ENCODE measurements at regions not wholly inside any gene's neighbourhood (a gene's known extent, or its start where the extent isn't known, plus 50 kb on each side); places are given as distances from the start of the nearest gene placed in this dataset.
"Not testable (repeated sequence)": the region's sequence is repeated elsewhere in the genome, so short reads cannot be mapped to it uniquely, and the experiment has no call there.

- Mint-ChIP-seq H3K9me3 (peaks cover 0 to 7% (median 2%) of the 10 kb centered on the region in 8 donors), H3K4me1 (no peaks in the 10 kb centered on the region), H3K27ac (no peak overlapping the region), H3K4me3 (no peak overlapping the region), H3K27me3 (no peaks in the 10 kb centered on the region), H3K36me3 (no peaks in the 10 kb centered on the region)
- Histone ChIP-seq H3K4me3 (ENCODE audit: low read length in 2 of 2) (no peak overlapping the region), H3K36me3 (ENCODE audit: insufficient read depth, low read length) (no peaks in the 10 kb centered on the region), H3K4me1 (ENCODE audit: insufficient read depth, low read length) (no peaks in the 10 kb centered on the region), H3K27ac (ENCODE audit: low read depth, low read length) (no peak overlapping the region), H3K27me3 (ENCODE audit: insufficient read depth, low read length) (no peaks in the 10 kb centered on the region), H3K9me3 (ENCODE audit: control insufficient read depth in 1 of 2, low read length in 2 of 2) (no peaks in the 10 kb centered on the region)
- DNase-seq, result no peak
- ChIA-PET CTCF (ENCODE audit: partially characterized antibody) (no interaction called here), POLR2A (ENCODE audit: partially characterized antibody) (no interaction called here)
- intact Hi-C loops (cut with micrococcal nuclease), result no loop called here
These were observed 710.2 kb downstream of the TRHDE start for GRCh38 chr12:72982356-72982755.

GRCh38 chr12:72986963-72987362 is 714.8 kb downstream of the TRHDE start:
- no peaks in the 10 kb centered on the region for H3K9me3 ChIP-seq (ENCODE audit: control insufficient read depth in 1 of 2, low read length in 2 of 2)
- H3K36me3 ChIP-seq (ENCODE audit: insufficient read depth, low read length), result no peaks in the 10 kb centered on the region
- H3K4me3 ChIP-seq (ENCODE audit: low read length in 2 of 2), result no peak overlapping the region
- ChIA-PET POLR2A (ENCODE audit: partially characterized antibody) (no interaction called here), CTCF (ENCODE audit: partially characterized antibody) (no interaction called here)
- DNase-seq, result no peak
- Mint-ChIP-seq H3K36me3 (no peaks in the 10 kb centered on the region), H3K4me1 (no peaks in the 10 kb centered on the region), H3K27me3 (no peaks in the 10 kb centered on the region), H3K27ac (no peak overlapping the region), H3K4me3 (no peak overlapping the region), H3K9me3 (peaks cover 0 to 5% (median 3%) of the 10 kb centered on the region in 8 donors)
- H3K27ac ChIP-seq (ENCODE audit: low read depth, low read length), result no peak overlapping the region
- intact Hi-C loops (cut with micrococcal nuclease), result no loop called here
- H3K4me1 ChIP-seq (ENCODE audit: insufficient read depth, low read length), result no peaks in the 10 kb centered on the region
- no peaks in the 10 kb centered on the region for H3K27me3 ChIP-seq (ENCODE audit: insufficient read depth, low read length)

GRCh38 chr12:72989458-72989947 is 717.3 kb downstream of the TRHDE start:
- Histone ChIP-seq H3K36me3 (ENCODE audit: insufficient read depth, low read length) (no peaks in the 10 kb centered on the region), H3K4me1 (ENCODE audit: insufficient read depth, low read length) (no peaks in the 10 kb centered on the region), H3K27ac (ENCODE audit: low read depth, low read length) (no peak overlapping the region), H3K27me3 (ENCODE audit: insufficient read depth, low read length) (no peaks in the 10 kb centered on the region), H3K9me3 (ENCODE audit: control insufficient read depth in 1 of 2, low read length in 2 of 2) (no peaks in the 10 kb centered on the region), H3K4me3 (ENCODE audit: low read length in 2 of 2) (no peak overlapping the region)
- Mint-ChIP-seq H3K4me1 (no peaks in the 10 kb centered on the region), H3K4me3 (no peak overlapping the region), H3K27me3 (no peaks in the 10 kb centered on the region), H3K27ac (no peak overlapping the region), H3K9me3 (peaks cover 0 to 10% (median 3%) of the 10 kb centered on the region in 8 donors), H3K36me3 (no peaks in the 10 kb centered on the region)
- CTCF ChIA-PET (ENCODE audit: partially characterized antibody), result no interaction called here
- no peak for DNase-seq
- intact Hi-C loops (cut with micrococcal nuclease), result no loop called here
- POLR2A ChIA-PET (ENCODE audit: partially characterized antibody), result no interaction called here

DNA sequence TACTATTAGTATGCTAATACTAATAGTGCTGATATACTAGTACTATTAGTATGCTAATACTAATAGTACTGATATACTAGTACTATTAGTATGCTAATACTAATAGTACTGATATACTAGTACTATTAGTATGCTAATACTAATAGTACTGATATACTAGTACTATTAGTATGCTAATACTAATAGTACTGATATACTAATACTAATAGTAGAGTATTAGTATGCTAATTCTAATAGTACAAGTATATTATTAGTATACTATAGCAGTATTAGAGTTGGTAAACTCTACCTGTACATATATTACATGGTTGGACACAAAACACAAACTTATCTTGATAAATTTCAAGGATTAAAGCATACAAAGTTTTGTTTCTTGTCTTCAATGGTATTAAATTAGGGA is 722.9 kb downstream of the TRHDE start:
- H3K36me3 Mint-ChIP-seq; intact Hi-C loops (cut with micrococcal nuclease): not testable (repeated sequence)

GRCh38 chr12:72995616-72996015 is 723.4 kb downstream of the TRHDE start:
- H3K27ac Mint-ChIP-seq, result peak overlapping the region in 1 of 7 donors; percentile 85
- ChIA-PET CTCF (ENCODE audit: partially characterized antibody) (no interaction called here), POLR2A (ENCODE audit: partially characterized antibody) (no interaction called here)
- H3K4me3 ChIP-seq (ENCODE audit: low read length in 2 of 2), result no peak overlapping the region
- no peaks in the 10 kb centered on the region for H3K27me3 ChIP-seq (ENCODE audit: insufficient read depth, low read length)
- H3K27ac ChIP-seq (ENCODE audit: low read depth, low read length), result no peak overlapping the region
- H3K4me1 Mint-ChIP-seq, result no peaks in the 10 kb centered on the region
- H3K36me3 ChIP-seq (ENCODE audit: insufficient read depth, low read length), result no peaks in the 10 kb centered on the region
- intact Hi-C loops (cut with micrococcal nuclease), result no loop called here
- H3K27me3 Mint-ChIP-seq, result no peaks in the 10 kb centered on the region
- H3K9me3 Mint-ChIP-seq, result peaks cover 0 to 5% (median 2%) of the 10 kb centered on the region in 8 donors
- no peaks in the 10 kb centered on the region for H3K36me3 Mint-ChIP-seq
- no peaks in the 10 kb centered on the region for H3K9me3 ChIP-seq (ENCODE audit: control insufficient read depth in 1 of 2, low read length in 2 of 2)
- no peak for DNase-seq
- no peak overlapping the region for H3K4me3 Mint-ChIP-seq
- H3K4me1 ChIP-seq (ENCODE audit: insufficient read depth, low read length), result no peaks in the 10 kb centered on the region

More for the DNA sequence above, 722.9 kb downstream of the TRHDE start:
- CTCF ChIA-PET (ENCODE audit: partially characterized antibody); POLR2A ChIA-PET (ENCODE audit: partially characterized antibody); H3K9me3 ChIP-seq (ENCODE audit: control insufficient read depth in 1 of 2, low read length in 2 of 2); H3K36me3 ChIP-seq (ENCODE audit: insufficient read depth, low read length); H3K9me3 Mint-ChIP-seq; H3K4me3 ChIP-seq (ENCODE audit: low read length in 2 of 2); H3K4me3 Mint-ChIP-seq; H3K4me1 ChIP-seq (ENCODE audit: insufficient read depth, low read length); H3K27ac ChIP-seq (ENCODE audit: low read depth, low read length); H3K27ac Mint-ChIP-seq; H3K27me3 Mint-ChIP-seq; H3K4me1 Mint-ChIP-seq; DNase-seq; H3K27me3 ChIP-seq (ENCODE audit: insufficient read depth, low read length): not testable (repeated sequence)

DNA sequence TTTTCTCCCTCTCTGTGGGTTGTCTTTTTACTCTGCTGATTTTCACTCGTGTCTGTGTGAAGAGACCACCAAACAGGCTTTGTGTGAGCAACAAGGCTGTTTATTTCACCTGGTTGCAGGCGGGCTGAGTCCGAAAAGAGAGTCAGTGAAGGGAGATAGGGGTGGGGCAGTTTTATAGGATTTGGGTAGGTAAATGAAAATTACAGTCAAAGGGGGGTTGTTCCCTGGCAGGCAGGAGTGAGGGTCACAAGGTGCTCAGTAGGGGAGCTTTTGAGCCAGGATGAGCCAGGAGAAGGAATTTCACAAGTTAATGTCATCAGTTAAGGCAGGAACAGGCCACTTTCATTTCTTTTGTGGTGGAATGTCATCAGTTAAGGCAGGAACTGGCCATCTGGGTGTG is 729.6 kb downstream of the TRHDE start:
- intact Hi-C loops (cut with micrococcal nuclease); H3K27me3 ChIP-seq (ENCODE audit: insufficient read depth, low read length); DNase-seq; H3K27ac ChIP-seq (ENCODE audit: low read depth, low read length); H3K27ac Mint-ChIP-seq; H3K4me3 ChIP-seq (ENCODE audit: low read length in 2 of 2); H3K4me3 Mint-ChIP-seq; H3K36me3 ChIP-seq (ENCODE audit: insufficient read depth, low read length); H3K9me3 ChIP-seq (ENCODE audit: control insufficient read depth in 1 of 2, low read length in 2 of 2); H3K27me3 Mint-ChIP-seq; H3K4me1 Mint-ChIP-seq; H3K36me3 Mint-ChIP-seq; H3K9me3 Mint-ChIP-seq; POLR2A ChIA-PET (ENCODE audit: partially characterized antibody); CTCF ChIA-PET (ENCODE audit: partially characterized antibody); H3K4me1 ChIP-seq (ENCODE audit: insufficient read depth, low read length): not testable (repeated sequence)

DNA sequence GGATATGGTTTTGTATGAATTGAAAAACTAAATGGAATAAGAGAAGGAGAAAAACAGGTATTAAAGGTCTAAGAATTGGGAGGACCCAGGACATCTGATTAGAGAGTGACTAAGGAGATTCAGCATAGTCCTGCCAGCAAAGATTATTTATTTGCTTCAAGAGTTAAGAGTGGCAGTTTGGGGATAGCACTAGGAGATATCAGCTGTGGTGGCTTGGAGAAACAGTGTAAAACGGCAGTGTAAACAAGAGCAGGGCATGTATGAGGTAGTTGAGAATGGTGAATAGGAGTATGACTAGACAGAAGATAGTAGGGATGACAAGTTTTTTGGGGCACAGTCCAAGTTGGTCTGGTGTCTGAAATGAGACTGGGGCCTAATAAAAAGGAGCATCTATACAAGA is 730.3 kb downstream of the TRHDE start:
- POLR2A ChIA-PET (ENCODE audit: partially characterized antibody); intact Hi-C loops (cut with micrococcal nuclease); H3K4me3 ChIP-seq (ENCODE audit: low read length in 2 of 2); H3K4me1 Mint-ChIP-seq; H3K4me1 ChIP-seq (ENCODE audit: insufficient read depth, low read length); H3K9me3 ChIP-seq (ENCODE audit: control insufficient read depth in 1 of 2, low read length in 2 of 2); H3K27me3 Mint-ChIP-seq; H3K36me3 ChIP-seq (ENCODE audit: insufficient read depth, low read length); H3K4me3 Mint-ChIP-seq; H3K36me3 Mint-ChIP-seq; H3K27ac Mint-ChIP-seq; H3K27ac ChIP-seq (ENCODE audit: low read depth, low read length); CTCF ChIA-PET (ENCODE audit: partially characterized antibody); DNase-seq; H3K9me3 Mint-ChIP-seq; H3K27me3 ChIP-seq (ENCODE audit: insufficient read depth, low read length): not testable (repeated sequence)

GRCh38 chr12:73009138-73009834 is 737.1 kb downstream of the TRHDE start:
- H3K4me3 Mint-ChIP-seq; H3K9me3 ChIP-seq (ENCODE audit: control insufficient read depth in 1 of 2, low read length in 2 of 2); H3K27me3 ChIP-seq (ENCODE audit: insufficient read depth, low read length); H3K4me1 ChIP-seq (ENCODE audit: insufficient read depth, low read length); H3K4me1 Mint-ChIP-seq; H3K36me3 ChIP-seq (ENCODE audit: insufficient read depth, low read length); H3K36me3 Mint-ChIP-seq; intact Hi-C loops (cut with micrococcal nuclease); H3K27ac ChIP-seq (ENCODE audit: low read depth, low read length); H3K27ac Mint-ChIP-seq; POLR2A ChIA-PET (ENCODE audit: partially characterized antibody); H3K27me3 Mint-ChIP-seq; CTCF ChIA-PET (ENCODE audit: partially characterized antibody); DNase-seq; H3K4me3 ChIP-seq (ENCODE audit: low read length in 2 of 2): not testable (repeated sequence)
- peaks cover 0 to 15% (median 5%) of the 10 kb centered on the region in 8 donors for H3K9me3 Mint-ChIP-seq
